Fibroblast of lung (primary cell): ENCODE measurements at regions not wholly inside any gene's neighbourhood (a gene's known extent, or its start where the extent isn't known, plus 50 kb on each side); places are given as distances from the start of the nearest gene placed in this dataset.

Source experiments
- CTCF ChIP-seq, 2 donors: IDR thresholded peaks in 1 of 2; conservative IDR thresholded peaks in 1 of 2; 1 replicate in 1 of 2; 2 replicates in 1 of 2; pipeline ENCODE4 v1.5.1; 2011 to 2012; ENCODE audit warnings: low read length in 2 of 2, control low read depth in 1 of 2, inconsistent platforms in 1 of 2, low read depth in 1 of 2, mild to moderate bottlenecking in 1 of 2
- EZH2 ChIP-seq: IDR thresholded peaks from 2 replicates; pipeline ENCODE4 v1.5.1; 2012; ENCODE audit warnings: low read length, control low read depth, mild to moderate bottlenecking; ENCODE audit errors: missing control alignments

- TF ChIP-seq CTCF (conservative IDR thresholded peaks at IDR 0.05 in 1 of 2, IDR thresholded peaks at IDR 0.05 in 1 of 2; ENCODE audit: low read depth in 1 of 2, low read length in 2 of 2) (no peak), EZH2 (no peak)
Measured at GRCh38 chr2:9761577-9761976, 81.7 kb upstream of the TAF1B start.
